Ovary (tissue), 3 donors: ENCODE measurements at regions not wholly inside any gene's neighbourhood (a gene's known extent, or its start where the extent isn't known, plus 50 kb on each side); places are given as distances from the start of the nearest gene placed in this dataset.

Experiments used
- EP300 ChIP-seq: sonication (generic); formaldehyde crosslinking; IDR thresholded peaks from one replicate; pipeline ENCODE4 v1.6.1; 2017; ENCODE audit warnings: antibody characterized with exemption
- POLR2A ChIP-seq: fragments of 450-650 bp; IDR thresholded peaks from one replicate; pipeline ENCODE4 v1.6.1; 2017; ENCODE audit warnings: antibody characterized with exemption, mild to moderate bottlenecking, moderate library complexity
- TF ChIP-seq, protein P1 (sequence below), 3 donors: fragments of 450-650 bp in 2 of 3; fragments of 200-600 bp in 1 of 3; IDR thresholded peaks; one replicate each; pipeline versions ENCODE4 v1.5.1 to v1.8.0; 2016 to 2022; ENCODE audit warnings: antibody characterized with exemption in 3 of 3, mild to moderate bottlenecking in 1 of 3
- donor health status: DM: no; HTN: no; CAD: no.

DNA sequence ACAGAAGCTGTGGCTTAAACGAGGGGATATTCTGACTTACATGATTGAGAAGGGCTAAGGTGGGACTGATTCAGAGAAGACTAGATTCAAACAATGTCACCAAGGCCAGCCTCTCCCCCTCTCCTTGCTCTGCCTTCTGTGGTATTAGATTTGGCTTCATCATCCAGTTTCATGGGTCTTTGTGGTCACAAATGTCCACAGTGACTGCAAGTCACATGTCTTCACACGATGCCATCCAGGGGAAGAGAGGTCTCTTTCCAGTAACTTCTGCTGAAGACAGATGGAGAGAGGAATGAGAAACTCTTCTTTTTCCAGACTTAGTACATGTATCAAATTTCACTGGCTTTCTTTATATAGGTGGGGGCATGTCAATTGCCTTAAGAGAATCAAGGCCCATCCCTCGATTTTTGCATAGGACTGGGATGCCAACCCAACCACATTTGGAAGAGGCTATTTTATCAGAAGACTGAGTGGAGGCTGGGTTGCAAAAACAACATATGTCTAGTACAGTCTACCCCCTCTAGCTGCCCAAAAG, 57.3 kb upstream of the HNF1B start:
- TF ChIP-seq, protein P1, sequence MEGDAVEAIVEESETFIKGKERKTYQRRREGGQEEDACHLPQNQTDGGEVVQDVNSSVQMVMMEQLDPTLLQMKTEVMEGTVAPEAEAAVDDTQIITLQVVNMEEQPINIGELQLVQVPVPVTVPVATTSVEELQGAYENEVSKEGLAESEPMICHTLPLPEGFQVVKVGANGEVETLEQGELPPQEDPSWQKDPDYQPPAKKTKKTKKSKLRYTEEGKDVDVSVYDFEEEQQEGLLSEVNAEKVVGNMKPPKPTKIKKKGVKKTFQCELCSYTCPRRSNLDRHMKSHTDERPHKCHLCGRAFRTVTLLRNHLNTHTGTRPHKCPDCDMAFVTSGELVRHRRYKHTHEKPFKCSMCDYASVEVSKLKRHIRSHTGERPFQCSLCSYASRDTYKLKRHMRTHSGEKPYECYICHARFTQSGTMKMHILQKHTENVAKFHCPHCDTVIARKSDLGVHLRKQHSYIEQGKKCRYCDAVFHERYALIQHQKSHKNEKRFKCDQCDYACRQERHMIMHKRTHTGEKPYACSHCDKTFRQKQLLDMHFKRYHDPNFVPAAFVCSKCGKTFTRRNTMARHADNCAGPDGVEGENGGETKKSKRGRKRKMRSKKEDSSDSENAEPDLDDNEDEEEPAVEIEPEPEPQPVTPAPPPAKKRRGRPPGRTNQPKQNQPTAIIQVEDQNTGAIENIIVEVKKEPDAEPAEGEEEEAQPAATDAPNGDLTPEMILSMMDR (IDR thresholded peaks at IDR 0.05): no peak
- TF ChIP-seq POLR2A (no peak), EP300 (no peak)
